HG02973 (cell line): ENCODE measurements at regions not wholly inside any gene's neighbourhood (a gene's known extent, or its start where the extent isn't known, plus 50 kb on each side); places are given as distances from the start of the nearest gene placed in this dataset.
"Not testable (repeated sequence)": the region's sequence is repeated elsewhere in the genome, so short reads cannot be mapped to it uniquely, and the experiment has no call there.

Source experiments
- ATAC-seq: cut with Tn5 transposase; IDR thresholded peaks from one replicate; pipeline ENCODE4 v1.9.1; 2021; ENCODE audit warnings: moderate library complexity; ENCODE audit not compliant: unreplicated experiment

DNA sequence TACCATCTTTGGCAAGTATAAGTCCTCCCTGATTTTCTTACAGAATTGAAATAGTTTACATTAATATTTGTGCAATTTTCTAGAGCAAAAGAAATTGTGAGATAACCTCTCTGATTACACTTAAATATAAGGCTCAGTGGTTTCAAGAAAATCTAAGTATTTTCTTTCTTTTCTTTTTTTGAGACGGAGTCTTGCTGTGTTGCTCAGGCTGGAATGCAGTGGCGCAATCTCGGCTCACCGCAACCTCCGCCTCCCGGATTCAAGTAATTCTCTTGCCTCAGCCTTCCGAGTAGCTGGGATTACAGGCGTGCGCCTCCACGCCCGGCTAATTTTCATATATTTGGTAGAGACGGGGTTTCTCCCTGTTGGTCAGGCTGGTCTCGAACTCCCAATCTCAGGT is 813.9 kb upstream of the SLC10A2 start:
- ATAC-seq: not testable (repeated sequence)

- ATAC-seq: no peak
These were observed 812.8 kb upstream of the SLC10A2 start for GRCh38 chr13:103878891-103879605.

GRCh38 chr13:103876571-103876970 is 810.4 kb upstream of the SLC10A2 start:
- no peak for ATAC-seq

DNA sequence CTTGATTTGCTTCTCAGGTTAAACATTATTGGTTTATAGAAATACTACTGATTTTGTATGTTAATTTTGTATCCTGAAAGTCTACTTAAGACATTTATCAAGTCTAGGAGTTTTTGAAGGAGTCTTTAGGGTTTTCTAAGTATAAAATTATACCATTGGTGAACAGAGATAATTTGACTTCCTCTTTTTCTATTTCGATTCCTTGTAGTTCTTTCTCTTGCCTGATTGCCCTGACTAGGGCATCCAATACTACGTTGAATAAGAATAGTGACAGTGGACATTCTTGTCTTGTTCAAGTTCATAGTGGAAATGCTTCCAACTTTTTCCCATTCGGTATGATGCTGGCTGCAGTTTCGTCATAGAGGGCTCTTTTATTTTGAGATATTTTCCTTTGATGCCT is 807.5 kb upstream of the SLC10A2 start:
- ATAC-seq: no peak

DNA sequence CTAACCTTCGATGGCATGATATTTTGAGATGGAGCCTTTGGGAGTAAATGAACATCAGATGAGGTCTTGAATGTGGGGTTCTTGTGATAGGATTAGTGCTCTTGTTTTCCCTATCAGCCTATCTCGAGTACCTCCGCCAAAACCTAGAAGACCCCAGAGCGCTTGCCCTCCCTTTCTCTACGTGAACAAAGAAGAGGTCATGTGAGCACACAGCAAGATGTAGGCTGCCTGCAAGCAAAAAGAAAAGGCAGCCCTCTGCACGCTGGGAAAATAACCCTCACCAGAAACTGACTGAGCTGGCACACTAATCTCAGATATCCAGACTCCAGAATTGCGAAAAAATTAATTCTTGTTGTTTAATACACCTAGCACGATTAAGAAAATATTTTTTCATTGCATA is 799.8 kb upstream of the SLC10A2 start:
- ATAC-seq: no peak

DNA sequence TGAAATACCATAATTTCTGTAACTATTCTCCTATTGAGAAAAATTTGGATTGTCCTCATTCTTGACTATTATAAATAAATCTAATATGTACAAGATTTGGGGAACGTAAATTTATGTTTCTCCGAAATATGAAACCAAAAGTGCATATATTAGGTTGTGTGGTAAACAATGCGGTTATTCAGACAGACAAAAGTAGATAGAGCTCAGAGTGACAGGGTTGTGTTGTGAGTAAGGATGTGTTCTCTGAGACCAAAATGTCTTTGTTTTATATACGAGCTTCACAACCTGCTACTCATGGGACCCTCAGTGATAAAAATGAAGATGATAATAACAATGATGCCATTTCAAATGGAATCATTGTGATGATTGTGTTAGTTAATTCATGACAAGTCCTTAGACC is 796.3 kb upstream of the SLC10A2 start:
- ATAC-seq: no peak

DNA sequence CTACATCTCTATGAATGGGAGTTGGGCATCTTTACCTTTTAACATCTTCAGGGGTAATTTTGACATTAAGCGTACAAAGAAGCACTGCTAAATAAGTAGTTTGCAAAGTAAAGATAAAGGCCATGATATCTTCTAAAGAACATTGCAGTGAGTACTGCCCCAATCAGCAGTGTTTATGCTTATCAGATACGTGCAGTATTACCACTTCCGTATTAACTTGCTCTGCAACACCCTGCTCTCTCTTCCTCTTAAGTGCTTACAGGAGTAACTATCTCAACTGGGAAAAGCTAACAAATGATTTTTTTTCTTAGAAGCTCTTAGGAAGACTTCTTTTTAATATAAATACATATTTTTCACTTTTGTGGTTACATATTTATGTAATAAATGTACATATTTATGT is 793.7 kb upstream of the SLC10A2 start:
- no peak for ATAC-seq

GRCh38 chr13:103852036-103852435 is 785.8 kb upstream of the SLC10A2 start:
- ATAC-seq: no peak

DNA sequence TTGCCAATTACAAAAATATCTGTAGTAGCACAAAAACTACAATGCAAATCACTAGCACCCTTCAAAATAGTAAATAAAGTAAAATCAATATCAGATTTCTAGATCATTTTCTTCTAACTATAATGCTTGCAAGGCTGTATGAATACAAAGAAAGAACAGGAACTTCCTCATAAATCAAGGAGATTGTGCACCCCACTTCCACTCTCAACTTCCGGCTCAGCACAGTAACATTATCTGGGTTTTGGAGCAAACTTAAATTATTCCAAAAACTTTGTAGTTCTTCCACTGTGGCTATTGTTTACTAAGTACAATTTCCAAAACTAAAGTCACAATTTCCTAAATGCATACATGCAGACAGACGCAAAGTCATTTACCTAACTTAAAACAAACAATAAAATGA is 778.3 kb upstream of the SLC10A2 start:
- no peak for ATAC-seq

GRCh38 chr13:103839460-103839859 is 773.2 kb upstream of the SLC10A2 start:
- no peak for ATAC-seq

DNA sequence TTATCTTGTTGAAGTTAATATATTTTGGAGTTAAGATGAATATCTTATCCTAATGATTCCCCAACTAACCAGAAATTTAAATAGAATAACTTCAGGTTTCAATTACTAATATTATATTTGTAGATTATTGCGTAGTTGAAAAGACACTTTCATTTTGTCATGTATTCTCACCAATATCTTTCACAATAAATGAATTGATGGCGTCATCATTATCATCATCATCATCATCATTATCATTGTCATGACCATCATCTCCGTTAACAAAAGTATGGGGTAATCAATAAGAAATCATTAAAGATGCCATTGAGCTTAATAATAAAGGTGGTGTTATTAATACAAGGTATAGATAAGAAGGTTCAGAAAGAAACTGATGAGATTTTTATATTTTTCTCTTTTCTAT is 768.8 kb upstream of the SLC10A2 start:
- no peak for ATAC-seq

DNA sequence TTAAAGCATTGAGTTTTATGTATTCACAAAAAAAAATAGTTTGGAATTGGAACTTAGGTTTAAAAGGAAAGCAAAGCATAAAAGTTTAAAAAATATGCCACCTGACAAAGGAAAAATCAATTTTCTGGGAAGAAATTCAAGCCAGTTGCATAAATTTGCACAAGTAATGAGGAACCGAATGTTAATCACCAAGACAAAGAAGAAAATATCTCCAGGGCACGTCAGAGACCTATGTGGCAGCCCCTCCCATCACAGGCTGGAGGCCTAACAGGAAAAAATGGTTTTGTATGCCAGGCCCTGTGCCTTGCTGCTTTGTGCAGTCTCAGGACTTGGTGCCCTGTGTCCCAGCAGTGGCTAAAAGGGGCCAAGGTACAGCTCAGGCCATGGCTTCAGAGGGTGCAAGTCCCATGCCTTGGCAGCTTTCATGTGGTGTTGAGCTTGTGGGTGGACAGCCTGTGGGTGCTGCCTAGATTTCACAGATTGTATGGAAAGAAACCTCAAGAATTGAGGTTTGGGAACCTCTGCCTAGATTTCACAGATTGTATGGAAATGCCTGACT is 767.2 kb upstream of the SLC10A2 start:
- ATAC-seq: no peak

- no peak for ATAC-seq
These were observed 749.4 kb upstream of the SLC10A2 start for GRCh38 chr13:103815619-103816018.

GRCh38 chr13:103812971-103813370 is 746.8 kb upstream of the SLC10A2 start:
- no peak for ATAC-seq

- no peak for ATAC-seq
These were observed 746.3 kb upstream of the SLC10A2 start for GRCh38 chr13:103812558-103812957.

DNA sequence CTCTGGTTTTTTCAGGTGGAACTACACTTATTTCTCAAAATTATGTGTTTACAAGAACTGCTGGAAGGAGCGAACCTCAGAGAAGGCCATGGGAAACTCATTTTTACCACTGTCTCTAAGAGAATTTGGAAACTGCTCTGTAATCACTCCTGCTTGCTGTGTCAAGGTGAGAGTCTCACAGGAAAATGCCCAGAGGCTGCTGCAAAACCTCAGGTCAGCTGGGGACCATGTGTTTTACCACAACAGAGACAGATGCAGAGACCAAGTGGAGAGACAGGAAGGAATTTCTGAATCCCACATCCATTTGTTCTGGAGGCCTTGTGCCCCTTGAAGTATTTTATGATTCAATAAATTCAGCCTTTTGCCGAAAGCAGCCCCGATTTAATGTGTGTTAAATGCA is 743.8 kb upstream of the SLC10A2 start:
- ATAC-seq: no peak

- no peak for ATAC-seq
These were observed 739.6 kb upstream of the SLC10A2 start for GRCh38 chr13:103805771-103806170.

GRCh38 chr13:103803349-103803748 is 737.1 kb upstream of the SLC10A2 start:
- no peak for ATAC-seq

DNA sequence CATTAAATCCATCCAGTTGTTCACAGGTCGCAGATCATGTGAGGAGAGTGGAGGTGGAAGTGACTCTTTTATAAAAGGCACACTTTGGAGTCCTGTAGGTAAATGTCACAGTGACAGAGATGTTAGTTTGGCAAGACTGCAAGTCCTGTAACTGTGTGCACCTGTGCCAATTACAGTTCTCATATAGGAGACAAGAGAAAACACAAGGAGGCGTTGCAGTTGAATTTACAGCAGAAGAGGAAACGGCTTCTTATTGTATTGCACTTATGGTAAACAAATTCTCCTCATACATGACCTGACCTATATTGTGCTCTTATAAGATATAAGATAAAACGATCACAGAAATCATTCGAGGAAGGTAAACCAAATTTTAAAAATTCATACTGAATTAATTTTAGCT is 732.8 kb upstream of the SLC10A2 start:
- no peak for ATAC-seq

GRCh38 chr13:103795892-103796478 is 729.8 kb upstream of the SLC10A2 start:
- no peak for ATAC-seq

- ATAC-seq: no peak
These were observed 728.3 kb upstream of the SLC10A2 start for GRCh38 chr13:103794526-103794925.

DNA sequence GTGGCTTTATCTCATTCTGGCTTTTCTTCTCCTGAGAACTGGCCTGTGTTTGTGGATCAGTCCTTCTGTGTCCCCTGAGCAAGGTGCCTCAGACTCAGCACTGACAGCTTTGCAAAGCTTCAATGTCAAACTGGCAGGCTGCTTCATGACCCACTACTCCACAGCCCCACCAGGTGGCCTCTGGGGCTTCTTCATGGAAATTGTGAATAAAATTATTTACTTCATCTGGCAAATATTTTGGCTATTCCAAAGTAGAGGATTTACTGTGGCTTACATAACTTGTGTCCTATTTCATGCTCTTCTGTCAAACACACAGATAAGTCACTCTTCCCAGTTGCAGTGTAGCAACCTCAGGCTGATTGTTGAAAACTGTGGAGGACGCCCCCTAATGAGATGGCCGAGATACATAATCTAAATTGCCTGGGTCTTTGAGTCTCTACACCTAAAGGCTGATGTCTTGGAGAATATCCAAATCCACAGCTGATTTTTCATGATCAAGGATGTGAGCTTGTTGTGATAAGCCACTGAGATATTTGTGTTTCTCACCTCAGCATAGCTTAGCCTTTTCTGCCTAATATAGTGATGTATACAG is 721.9 kb upstream of the SLC10A2 start:
- ATAC-seq: no peak
